ACC112 (cell line): ENCODE measurements at regions not wholly inside any gene's neighbourhood (a gene's known extent, or its start where the extent isn't known, plus 50 kb on each side); places are given as distances from the start of the nearest gene placed in this dataset.

Experiments used
- H2AFZ ChIP-seq: fragments of 200-600 bp; sonication (generic); one replicate; pipeline ENCODE4 v1.6.0; 2017; ENCODE audit warnings: antibody characterized with exemption, low read length; ENCODE audit not compliant: unreplicated experiment
- H3K27ac ChIP-seq: fragments of 200-600 bp; sonication (generic); 2 replicates; pipeline ENCODE4 v1.5.1; 2014; ENCODE audit warnings: low read depth, mild to moderate bottlenecking, antibody characterized with exemption, low read length, moderate library complexity
- H3K27me3 ChIP-seq: fragments of 200-600 bp; sonication (generic); 2 replicates; pipeline ENCODE4 v1.6.1; 2014; ENCODE audit warnings: mild to moderate bottlenecking, antibody characterized with exemption, low read length, moderate library complexity, mixed read lengths; ENCODE audit not compliant: insufficient read depth
- H3K36me3 ChIP-seq: fragments of 200-600 bp; sonication (generic); 2 replicates; pipeline ENCODE4 v1.6.1; 2016; ENCODE audit warnings: mild to moderate bottlenecking, antibody characterized with exemption, low read length, moderate library complexity, mixed read lengths; ENCODE audit not compliant: insufficient read depth
- H3K4me1 ChIP-seq: fragments of 200-600 bp; sonication (generic); one replicate; pipeline ENCODE4 v1.6.1; 2016; ENCODE audit warnings: low read length, mixed read lengths; ENCODE audit not compliant: insufficient read depth, unreplicated experiment, control insufficient read depth
- H3K4me3 ChIP-seq: fragments of 200-600 bp; sonication (generic); 2 replicates; pipeline ENCODE4 v1.5.1; 2014; ENCODE audit warnings: mild to moderate bottlenecking, low read depth, low read length
- H3K79me2 ChIP-seq: fragments of 200-600 bp; sonication (generic); one replicate; pipeline ENCODE4 v1.6.0; 2016; ENCODE audit warnings: low read length; ENCODE audit not compliant: control insufficient read depth, unreplicated experiment, insufficient read depth

DNA sequence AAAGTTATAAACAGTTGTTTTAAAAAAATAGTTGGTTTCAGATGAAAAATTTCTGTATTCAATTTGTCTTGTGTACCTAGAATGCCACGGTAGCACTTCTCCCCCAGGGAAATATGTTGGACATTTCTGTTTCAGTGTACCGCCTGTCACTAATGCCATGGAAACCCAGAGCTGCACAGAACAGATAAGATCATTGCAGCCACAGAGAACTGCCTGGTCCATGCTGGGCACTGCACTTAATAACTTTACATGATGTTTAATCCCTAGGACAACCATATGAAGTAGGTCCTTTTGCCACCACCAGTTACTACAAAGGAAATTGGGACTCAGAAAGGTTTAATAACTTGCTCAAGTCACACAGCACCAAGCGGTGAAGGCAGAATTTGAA is 253.4 kb upstream of the SRRM4 start:
- H2AFZ ChIP-seq, result no peak overlapping the region
- no peaks in the 10 kb centered on the region for H3K36me3 ChIP-seq
- no peak overlapping the region for H3K4me3 ChIP-seq
- no peak overlapping the region for H3K27ac ChIP-seq
- H3K4me1 ChIP-seq, result no peaks in the 10 kb centered on the region
- no peaks in the 10 kb centered on the region for H3K79me2 ChIP-seq
- H3K27me3 ChIP-seq, result no peaks in the 10 kb centered on the region

DNA sequence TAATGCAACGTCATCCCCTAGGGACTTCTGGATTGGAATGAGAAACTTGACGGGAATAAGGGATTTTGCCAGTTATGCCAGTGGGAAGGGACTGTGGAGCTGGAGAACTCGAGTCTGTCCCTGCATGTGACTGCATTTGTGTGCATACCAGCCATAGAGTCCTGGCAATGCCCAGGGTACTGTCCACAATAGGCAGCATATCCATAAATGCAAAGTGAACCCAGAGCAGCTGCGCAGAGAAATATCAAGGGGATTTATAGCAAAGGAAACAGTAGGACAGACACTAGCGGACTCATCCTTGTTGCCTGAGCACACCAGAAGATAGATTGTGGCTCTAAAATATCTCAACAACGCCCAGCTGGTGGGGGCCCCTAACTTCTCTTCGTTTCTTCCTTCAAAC is 247.1 kb upstream of the SRRM4 start:
- no peak overlapping the region for H3K27ac ChIP-seq
- H3K27me3 ChIP-seq, result no peaks in the 10 kb centered on the region
- H3K36me3 ChIP-seq, result no peaks in the 10 kb centered on the region
- H2AFZ ChIP-seq, result no peak overlapping the region
- H3K4me1 ChIP-seq, result no peaks in the 10 kb centered on the region
- no peak overlapping the region for H3K4me3 ChIP-seq
- no peaks in the 10 kb centered on the region for H3K79me2 ChIP-seq

DNA sequence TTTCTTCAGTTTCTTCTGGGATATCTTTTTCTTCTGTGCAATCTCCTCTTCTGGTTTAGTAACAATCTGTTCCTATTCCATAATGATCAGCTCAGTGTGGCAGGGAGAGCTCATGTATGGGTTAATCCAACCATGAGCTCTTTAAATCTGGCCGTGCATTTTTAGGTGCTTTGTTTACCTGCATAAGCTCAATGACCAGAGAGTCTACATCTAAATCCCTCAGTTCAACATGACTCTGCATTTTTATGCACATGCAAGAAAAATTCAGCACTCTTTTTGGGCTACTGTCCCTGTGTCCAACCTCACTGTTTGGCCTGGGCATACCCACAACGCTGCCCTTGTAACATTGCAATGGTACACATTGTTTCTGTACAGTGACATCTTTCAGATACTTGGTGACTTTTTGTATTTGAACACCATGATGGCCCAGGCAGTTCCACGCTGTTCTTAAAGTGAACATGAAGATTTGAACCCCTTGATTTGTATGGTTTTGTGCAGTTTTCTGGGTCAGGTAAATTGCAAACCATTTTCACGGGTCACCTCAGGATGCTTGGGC is 243.3 kb upstream of the SRRM4 start:
- Histone ChIP-seq H3K4me3 (no peak overlapping the region), H2AFZ (no peak overlapping the region)

DNA sequence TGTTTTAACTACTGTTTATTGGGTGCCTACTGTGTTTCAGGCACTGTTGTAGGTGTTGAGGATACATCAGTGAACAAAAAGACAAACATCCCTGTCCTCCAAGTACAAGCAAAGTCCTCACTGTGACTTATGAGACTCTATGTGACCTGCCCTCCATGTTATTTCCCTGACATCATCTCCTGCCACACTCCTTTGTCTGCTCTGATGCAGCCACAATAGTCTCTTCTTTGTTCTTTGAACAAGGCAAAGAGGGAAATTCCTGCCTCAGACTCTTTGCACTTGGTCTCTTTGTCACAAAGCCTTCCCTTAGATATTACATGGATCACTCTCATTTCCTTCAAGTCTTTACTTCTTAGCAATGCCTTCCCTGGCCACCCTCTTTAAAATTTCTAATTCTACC is 240.1 kb upstream of the SRRM4 start:
- Histone ChIP-seq H3K79me2 (no peaks in the 10 kb centered on the region), H3K4me1 (no peaks in the 10 kb centered on the region), H3K27me3 (no peaks in the 10 kb centered on the region), H2AFZ (no peak overlapping the region), H3K36me3 (no peaks in the 10 kb centered on the region), H3K27ac (no peak overlapping the region), H3K4me3 (no peak overlapping the region)

More for the DNA sequence above, 243.3 kb upstream of the SRRM4 start:
- Histone ChIP-seq H3K4me1 (no peaks in the 10 kb centered on the region), H3K36me3 (no peaks in the 10 kb centered on the region), H3K27me3 (no peaks in the 10 kb centered on the region), H3K27ac (no peak overlapping the region), H3K79me2 (no peaks in the 10 kb centered on the region)

DNA sequence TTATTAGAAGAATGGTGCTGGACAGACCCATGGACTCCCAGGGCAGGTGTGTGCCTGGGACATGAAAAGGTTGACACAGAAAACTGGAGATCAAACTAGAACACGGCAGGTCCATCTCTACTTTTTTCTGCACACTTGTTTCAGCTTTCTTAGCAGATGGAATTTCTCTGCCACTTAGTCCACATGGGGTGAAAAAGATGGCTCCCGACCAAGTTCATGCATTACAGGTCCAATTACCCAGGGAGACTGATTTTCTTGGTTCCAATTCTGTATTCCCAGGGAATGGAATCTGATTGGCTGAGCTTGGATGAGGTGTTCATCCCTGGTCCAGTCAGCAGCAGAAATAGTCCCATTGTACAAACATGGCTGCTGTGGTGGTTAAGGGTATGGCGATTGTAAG is 238.9 kb upstream of the SRRM4 start:
- H3K4me3 ChIP-seq, result no peak overlapping the region
- no peak overlapping the region for H3K27ac ChIP-seq
- H3K27me3 ChIP-seq, result no peaks in the 10 kb centered on the region
- no peak overlapping the region for H2AFZ ChIP-seq
- no peaks in the 10 kb centered on the region for H3K4me1 ChIP-seq
- no peaks in the 10 kb centered on the region for H3K79me2 ChIP-seq
- H3K36me3 ChIP-seq, result no peaks in the 10 kb centered on the region

DNA sequence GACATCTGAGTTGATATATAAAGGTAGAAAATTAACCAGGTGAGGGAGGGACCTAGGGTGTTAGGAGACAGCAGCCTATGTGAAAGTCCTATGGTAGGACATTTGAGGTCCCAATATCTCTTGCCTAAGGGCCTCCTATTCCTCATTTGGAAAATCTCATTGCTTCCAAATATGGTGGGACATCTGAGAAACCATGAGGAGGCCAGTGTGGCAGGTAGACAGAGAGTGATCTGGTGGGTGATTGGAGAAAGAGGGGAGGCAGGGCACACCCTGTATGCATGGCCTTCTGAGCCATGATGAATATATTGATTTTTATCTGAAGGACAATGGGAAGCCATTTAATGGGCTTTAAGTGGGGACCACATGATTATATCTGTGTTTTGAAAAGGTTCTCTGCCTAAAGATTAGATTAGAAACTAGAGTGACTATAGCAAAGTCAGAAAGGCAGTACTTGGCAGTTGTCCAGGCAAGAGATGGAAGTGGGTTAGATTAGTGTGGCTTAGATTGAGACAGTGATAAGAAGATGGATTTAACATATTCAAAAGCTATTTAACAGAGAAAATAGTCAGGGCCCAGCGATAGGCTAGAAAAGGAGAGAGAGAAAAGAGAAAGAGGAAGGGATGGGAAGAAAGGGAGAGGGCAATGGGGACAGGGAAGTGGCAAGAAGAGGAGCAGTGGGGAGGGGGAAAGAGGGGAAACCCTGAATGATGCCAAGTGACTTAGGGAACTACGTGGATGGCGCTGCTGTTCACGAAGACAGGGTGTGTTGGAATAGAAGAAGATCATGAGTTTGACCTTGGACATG is 237.2 kb upstream of the SRRM4 start:
- Histone ChIP-seq H3K27ac (no peak overlapping the region), H3K4me1 (no peaks in the 10 kb centered on the region), H2AFZ (no peak overlapping the region), H3K36me3 (no peaks in the 10 kb centered on the region), H3K79me2 (no peaks in the 10 kb centered on the region), H3K4me3 (no peak overlapping the region), H3K27me3 (no peaks in the 10 kb centered on the region)

DNA sequence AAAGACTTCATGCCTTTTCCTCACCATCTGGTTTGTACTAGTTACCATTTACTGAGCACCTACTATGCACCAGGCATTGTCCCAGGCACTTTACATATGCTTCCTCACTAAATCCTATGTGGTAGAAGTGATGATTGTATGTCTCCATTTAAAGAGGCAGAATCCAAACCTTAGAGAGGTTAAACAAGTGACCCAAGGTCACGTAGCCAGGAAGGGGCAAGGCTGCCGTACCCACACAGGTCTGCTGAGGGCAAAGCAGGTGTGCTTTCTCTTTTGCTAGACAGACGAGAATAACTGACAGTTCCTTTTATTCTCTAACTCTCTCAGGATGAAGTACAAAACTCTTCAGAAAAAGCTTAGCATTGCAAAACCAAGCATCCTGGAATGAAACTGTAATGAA is 235.2 kb upstream of the SRRM4 start:
- no peaks in the 10 kb centered on the region for H3K27me3 ChIP-seq
- no peaks in the 10 kb centered on the region for H3K79me2 ChIP-seq
- H3K4me3 ChIP-seq, result no peak overlapping the region
- no peak overlapping the region for H2AFZ ChIP-seq
- no peaks in the 10 kb centered on the region for H3K36me3 ChIP-seq
- H3K27ac ChIP-seq, result no peak overlapping the region
- H3K4me1 ChIP-seq, result no peaks in the 10 kb centered on the region

DNA sequence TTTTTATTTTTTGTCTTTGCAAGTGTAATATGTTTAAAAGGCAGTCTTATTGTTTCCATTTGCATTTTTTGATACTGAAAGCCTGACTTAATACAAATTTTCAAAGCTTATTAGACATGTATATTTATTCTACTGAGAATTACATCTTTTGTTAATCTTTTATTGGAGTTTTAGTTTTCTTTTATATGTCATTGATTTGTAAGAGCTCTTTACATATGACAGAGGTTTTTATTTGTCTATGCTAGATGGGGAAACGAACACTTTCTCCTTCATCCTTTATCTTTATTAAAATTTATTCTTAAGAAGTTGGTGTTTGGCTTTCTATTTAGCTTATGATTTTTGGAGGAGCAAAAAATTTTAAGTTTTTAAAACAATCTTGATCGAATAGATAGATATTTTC is 234.4 kb upstream of the SRRM4 start:
- no peak overlapping the region for H2AFZ ChIP-seq
- H3K4me3 ChIP-seq, result no peak overlapping the region
- H3K36me3 ChIP-seq, result no peaks in the 10 kb centered on the region
- H3K27ac ChIP-seq, result no peak overlapping the region
- no peaks in the 10 kb centered on the region for H3K27me3 ChIP-seq
- no peaks in the 10 kb centered on the region for H3K79me2 ChIP-seq
- no peaks in the 10 kb centered on the region for H3K4me1 ChIP-seq

DNA sequence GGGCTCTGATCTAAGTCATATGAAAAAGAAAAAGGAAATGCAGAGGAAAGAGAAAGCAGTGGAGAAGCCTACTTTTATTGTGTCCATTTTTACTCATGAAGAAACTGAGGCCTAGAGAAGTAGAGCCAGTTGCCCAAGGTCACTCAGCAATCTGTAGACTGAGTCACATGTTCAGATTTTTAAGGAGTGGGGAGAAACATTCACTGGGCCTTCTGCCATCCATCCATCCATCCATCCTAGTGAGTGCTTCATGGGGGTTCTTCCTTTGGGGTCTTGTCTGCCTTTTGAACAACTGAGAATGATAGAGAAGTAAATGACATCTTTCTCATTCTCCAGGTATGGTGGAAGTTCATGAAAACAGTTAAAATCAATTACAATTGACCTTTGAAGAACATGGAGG is 233.6 kb upstream of the SRRM4 start:
- H3K27ac ChIP-seq, result no peak overlapping the region
- no peak overlapping the region for H3K4me3 ChIP-seq
- no peak overlapping the region for H2AFZ ChIP-seq
- H3K27me3 ChIP-seq, result no peaks in the 10 kb centered on the region
- no peaks in the 10 kb centered on the region for H3K36me3 ChIP-seq
- H3K79me2 ChIP-seq, result no peaks in the 10 kb centered on the region
- H3K4me1 ChIP-seq, result no peaks in the 10 kb centered on the region

DNA sequence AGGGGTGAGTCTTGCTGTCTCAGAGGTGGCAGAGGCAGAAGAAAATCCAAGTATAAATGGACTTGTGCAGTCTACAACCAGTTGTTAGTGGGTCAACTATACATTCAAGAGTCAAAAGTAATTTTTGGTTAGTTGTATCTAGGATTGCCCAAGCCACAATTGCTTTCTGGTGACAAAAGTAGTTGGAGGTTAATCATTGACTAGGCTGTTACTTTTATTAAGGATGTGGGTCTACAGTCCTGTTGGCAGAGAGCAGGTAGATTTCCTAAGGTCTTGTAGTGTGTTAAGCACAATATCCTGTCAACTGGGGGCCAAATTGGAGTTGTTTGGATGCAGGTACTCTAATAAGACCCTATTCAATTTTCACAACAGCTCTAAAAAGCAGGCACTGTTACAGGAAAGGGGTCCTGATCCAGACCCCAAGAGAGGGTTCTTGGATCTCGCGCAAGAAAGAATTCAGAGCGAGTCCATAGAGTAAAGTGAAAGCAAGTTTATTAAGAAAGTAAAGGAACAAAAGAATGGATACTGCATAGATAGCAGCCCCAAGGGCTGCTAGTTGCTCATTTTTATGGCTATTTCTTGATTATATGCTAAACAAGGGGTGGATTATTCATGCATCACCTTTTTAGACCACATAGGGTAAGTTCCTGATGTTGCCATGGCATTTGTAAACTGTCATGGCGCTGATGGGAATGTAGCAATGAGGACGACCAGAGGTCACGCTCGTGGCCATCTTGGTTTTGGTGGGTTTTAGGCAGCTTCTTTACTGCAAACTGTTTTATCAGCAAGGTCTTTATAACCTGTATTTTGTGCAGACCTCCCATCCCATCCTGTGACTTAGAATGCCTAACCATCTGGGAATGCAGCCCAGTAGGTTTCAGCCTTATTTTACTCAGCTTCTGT is 232.6 kb upstream of the SRRM4 start:
- Histone ChIP-seq H3K36me3 (no peaks in the 10 kb centered on the region), H3K4me1 (no peaks in the 10 kb centered on the region), H2AFZ (no peak overlapping the region), H3K27ac (no peak overlapping the region), H3K27me3 (no peaks in the 10 kb centered on the region), H3K4me3 (no peak overlapping the region), H3K79me2 (no peaks in the 10 kb centered on the region)
